ENCODE measurements at regions not wholly inside any gene's neighbourhood (a gene's known extent, or its start where the extent isn't known, plus 50 kb on each side); places are given as distances from the start of the nearest gene placed in this dataset.

- no peak for DNase-seq
These were observed 624.3 kb upstream of the SOX9 start for GRCh38 chr17:71496552-71496951.

DNA sequence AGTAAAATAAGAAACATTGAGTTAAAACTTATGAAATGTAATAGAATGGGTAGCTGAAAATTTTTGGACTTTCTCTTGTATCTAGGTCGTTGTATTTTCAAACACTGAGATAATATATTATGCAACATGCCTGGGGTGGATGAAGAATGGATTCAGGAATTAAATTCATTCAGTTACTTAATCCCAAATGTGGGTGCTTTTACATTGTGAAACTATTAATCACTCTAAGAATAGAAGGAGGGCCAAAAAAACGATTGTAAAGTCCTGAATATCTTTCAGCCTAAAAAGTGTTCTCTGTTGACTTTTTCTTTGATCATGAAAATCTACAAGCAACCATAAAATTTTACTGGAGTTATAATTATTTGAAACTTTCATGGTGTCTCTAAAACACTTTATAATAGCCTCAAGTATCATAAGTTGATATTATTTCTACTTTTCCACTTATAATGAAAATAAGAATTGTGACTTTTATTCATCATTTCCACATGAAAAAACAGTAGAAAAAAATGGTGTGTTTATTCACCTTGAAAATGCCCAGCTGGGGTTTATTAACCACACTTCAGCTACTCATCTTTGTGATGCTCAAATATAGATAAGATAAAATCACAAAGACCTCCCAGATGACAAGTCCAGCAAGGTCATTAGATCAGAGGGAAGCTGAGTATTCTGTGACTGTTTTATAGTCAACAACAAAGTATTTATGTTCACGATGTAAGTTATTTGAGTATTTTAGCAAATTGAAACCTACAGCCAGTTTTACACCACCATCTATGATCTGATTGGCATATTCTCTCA lies 619.9 kb upstream of the SOX9 start:
- H3K27me3 ChIP-seq: peaks cover 0 to 4% (median 0%) of the 10 kb centered on the region in 7 donors
- H3K9me3 ChIP-seq: no peaks in the 10 kb centered on the region
- ATAC-seq (no peak), DNase-seq (no peak)
- TF ChIP-seq, protein P1, sequence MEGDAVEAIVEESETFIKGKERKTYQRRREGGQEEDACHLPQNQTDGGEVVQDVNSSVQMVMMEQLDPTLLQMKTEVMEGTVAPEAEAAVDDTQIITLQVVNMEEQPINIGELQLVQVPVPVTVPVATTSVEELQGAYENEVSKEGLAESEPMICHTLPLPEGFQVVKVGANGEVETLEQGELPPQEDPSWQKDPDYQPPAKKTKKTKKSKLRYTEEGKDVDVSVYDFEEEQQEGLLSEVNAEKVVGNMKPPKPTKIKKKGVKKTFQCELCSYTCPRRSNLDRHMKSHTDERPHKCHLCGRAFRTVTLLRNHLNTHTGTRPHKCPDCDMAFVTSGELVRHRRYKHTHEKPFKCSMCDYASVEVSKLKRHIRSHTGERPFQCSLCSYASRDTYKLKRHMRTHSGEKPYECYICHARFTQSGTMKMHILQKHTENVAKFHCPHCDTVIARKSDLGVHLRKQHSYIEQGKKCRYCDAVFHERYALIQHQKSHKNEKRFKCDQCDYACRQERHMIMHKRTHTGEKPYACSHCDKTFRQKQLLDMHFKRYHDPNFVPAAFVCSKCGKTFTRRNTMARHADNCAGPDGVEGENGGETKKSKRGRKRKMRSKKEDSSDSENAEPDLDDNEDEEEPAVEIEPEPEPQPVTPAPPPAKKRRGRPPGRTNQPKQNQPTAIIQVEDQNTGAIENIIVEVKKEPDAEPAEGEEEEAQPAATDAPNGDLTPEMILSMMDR (IDR thresholded peaks at IDR 0.05): no peak
- no peaks in the 10 kb centered on the region for H3K4me1 ChIP-seq
- 49 to 52% methylated on average over 3 of the region's 3 CpGs for WGBS, 2 donors
- no peak overlapping the region for H3K4me3 ChIP-seq
- no peaks in the 10 kb centered on the region for H3K36me3 ChIP-seq
- intact Hi-C loops (cut with DNase I): no loop called here
- H3K27ac ChIP-seq: no peak overlapping the region

More at GRCh38 chr17:71496552-71496951, 624.3 kb upstream of the SOX9 start:
- no peak overlapping the region for H3K27ac ChIP-seq
- TF ChIP-seq, protein P1 (IDR thresholded peaks at IDR 0.05): no peak
- intact Hi-C loops (cut with DNase I): no loop called here
- WGBS, 2 donors: 72 to 83% methylated on average over 2 of the region's 2 CpGs
- H3K27me3 ChIP-seq: no peaks in the 10 kb centered on the region
- ATAC-seq: no peak
- H3K4me3 ChIP-seq: no peak overlapping the region
- H3K9me3 ChIP-seq: no peaks in the 10 kb centered on the region
- H3K36me3 ChIP-seq: no peaks in the 10 kb centered on the region
- no peaks in the 10 kb centered on the region for H3K4me1 ChIP-seq

DNA sequence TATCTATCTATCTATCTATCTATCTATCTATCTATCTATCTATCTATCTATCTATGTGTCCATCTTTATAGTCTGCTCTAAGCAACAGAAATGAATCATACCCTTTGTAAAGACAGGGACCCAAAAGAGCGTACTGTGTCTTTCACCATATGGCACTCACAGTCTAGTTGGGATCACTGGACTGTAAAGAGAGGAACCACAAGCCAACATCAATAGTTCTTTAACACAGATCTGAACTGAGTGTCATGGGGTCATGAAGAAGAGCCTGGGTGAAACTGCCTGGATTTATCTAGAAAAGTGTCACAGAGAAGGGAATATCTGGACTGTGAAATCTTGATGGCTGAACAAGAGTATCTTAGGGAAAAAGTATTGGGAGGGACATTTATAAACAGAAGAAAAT lies 619.1 kb upstream of the SOX9 start:
- 89 to 93% methylated on average over 1 of the region's 1 CpG for WGBS, 2 donors
- TF ChIP-seq, protein P1 (IDR thresholded peaks at IDR 0.05): no peak
- Histone ChIP-seq H3K36me3 (no peaks in the 10 kb centered on the region), H3K4me3 (no peak overlapping the region), H3K4me1 (no peaks in the 10 kb centered on the region), H3K27ac (no peak overlapping the region), H3K27me3 (peaks cover 0 to 4% (median 0%) of the 10 kb centered on the region in 7 donors), H3K9me3 (no peaks in the 10 kb centered on the region)
- intact Hi-C loops (cut with DNase I): no loop called here
- DNase-seq (no peak), ATAC-seq (no peak)

DNA sequence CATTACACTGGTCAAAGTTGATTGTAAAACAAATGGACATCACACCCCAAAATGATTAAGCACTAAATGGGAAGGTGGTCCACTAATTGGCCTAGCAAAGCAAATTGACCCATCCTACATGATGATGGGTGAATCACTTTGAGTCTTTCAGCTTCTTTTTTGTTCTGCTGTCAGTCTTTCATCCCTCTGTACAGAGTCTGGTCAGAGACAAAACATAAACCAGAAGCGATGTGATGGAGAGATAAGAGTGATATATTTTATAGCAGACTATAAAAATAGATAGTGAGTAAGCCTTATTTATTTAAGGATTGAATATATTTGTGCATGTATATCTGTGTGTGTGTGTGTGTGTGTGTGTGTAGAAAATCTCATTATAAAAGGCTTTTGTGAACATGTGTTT lies 618.4 kb upstream of the SOX9 start:
- WGBS, 2 donors: 77 to 84% methylated on average over 1 of the region's 1 CpG
- Histone ChIP-seq H3K4me3 (no peak overlapping the region), H3K27ac (no peak overlapping the region), H3K36me3 (no peaks in the 10 kb centered on the region), H3K9me3 (no peaks in the 10 kb centered on the region), H3K27me3 (peaks cover 0 to 4% (median 0%) of the 10 kb centered on the region in 7 donors), H3K4me1 (no peaks in the 10 kb centered on the region)
- intact Hi-C loops (cut with DNase I): no loop called here
- no peak for DNase-seq
- no peak for ATAC-seq
- TF ChIP-seq, protein P1 (IDR thresholded peaks at IDR 0.05): no peak
